GM19238 (cell line): ENCODE measurements at regions not wholly inside any gene's neighbourhood (a gene's known extent, or its start where the extent isn't known, plus 50 kb on each side); places are given as distances from the start of the nearest gene placed in this dataset.

Experiments used
- DNase-seq: peaks from one replicate; pipeline ENCODE4 v3.0.0; 2011; ENCODE audit warnings: low spot score; ENCODE audit not compliant: insufficient read length

DNA sequence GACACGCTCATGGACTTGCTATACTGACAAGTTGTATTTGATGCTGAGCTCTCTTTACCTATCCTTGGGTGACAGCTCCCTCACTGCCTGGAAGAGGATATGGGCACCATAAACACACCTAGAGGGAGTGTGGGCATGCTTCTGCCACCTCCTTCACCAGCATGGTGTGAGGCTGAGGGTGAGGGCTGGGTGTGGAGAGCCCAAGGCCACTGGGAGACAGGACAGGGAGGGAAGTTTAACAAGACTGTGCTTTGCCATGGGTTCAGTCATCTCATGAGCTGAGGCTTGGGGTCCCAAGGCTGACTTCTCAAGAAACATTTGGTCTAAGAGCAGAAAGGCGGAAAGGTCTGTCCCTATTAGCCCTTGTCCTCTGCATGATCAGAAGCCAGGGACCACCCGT is 93.6 kb upstream of the ANKRD55 start:
- no peak for DNase-seq

DNA sequence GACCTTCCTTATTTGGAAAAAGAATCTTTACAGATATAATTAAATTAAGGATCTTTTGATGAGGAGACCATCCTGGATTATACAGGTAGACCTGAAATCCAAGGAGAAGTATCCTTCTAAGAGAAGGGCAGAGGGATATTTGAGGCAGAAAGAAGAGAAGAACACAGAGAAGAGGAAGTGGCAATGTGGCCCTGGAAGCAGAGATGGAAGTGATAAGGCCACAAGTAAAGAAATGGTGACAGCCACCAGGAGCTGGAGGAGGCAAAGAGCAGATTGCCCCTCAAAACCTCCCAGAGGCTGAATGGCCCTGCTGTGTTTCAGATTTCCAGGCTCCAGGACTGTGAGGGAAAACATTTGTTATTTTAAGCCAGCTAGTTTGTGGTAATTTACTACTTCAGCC is 93.0 kb upstream of the ANKRD55 start:
- DNase-seq = no peak

DNA sequence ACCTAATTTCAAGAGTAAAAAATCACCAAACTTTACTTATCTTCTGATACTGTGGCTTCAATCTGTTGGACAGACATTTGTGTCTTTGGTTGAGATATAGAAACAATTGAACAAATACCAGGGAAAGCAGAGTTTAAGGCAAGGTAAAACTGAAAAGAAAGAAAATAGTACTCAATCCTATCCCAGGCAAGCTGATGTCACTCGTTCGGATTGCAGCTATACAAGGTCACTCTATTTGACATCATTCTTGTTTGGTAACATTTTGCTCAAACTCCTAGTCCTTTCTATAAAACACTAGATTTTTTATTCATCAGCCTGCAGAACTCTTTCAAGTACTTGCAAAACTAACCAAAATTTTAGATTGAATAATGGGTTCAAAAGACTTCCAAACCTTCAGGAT is 91.9 kb upstream of the ANKRD55 start:
- no peak for DNase-seq

DNA sequence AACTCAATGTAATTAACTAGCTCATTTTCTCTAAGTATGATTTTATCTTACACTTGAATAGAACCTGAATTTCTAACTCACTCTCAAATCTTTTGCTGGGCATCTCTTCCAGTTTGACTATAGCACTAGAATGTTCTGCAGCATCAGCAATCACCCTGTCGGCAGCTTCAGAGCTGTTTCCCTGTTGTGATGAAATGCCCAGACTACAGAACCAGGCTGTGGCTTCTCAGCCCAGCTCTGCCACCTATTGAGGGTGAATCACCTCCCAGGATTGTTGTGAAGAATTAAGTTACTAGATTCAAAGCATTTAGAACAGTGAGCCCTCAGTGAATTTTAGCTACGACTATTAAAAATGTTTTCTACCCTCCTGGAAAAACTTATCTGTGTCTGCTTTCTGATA is 90.4 kb upstream of the ANKRD55 start:
- DNase-seq = no peak

DNA sequence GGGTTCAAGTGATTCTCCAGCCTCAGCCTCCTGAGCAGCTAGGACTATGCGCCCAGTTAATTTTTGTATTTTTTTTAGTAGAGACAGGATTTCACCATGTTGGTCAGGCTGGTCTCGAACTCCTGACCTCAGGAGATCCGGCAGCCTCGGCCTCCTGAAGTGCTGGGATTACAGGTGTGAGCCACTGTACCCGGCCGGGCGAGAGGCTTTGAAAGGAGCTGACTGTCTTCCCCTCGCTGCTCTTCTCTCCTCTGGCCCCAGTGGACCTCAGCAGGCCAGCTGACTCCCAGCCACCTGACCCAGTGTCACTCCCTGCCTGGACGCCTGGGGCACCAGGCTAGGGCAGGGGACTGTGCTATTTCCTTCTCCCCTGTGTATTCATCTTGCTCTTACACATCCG is 89.5 kb upstream of the ANKRD55 start:
- no peak for DNase-seq

DNA sequence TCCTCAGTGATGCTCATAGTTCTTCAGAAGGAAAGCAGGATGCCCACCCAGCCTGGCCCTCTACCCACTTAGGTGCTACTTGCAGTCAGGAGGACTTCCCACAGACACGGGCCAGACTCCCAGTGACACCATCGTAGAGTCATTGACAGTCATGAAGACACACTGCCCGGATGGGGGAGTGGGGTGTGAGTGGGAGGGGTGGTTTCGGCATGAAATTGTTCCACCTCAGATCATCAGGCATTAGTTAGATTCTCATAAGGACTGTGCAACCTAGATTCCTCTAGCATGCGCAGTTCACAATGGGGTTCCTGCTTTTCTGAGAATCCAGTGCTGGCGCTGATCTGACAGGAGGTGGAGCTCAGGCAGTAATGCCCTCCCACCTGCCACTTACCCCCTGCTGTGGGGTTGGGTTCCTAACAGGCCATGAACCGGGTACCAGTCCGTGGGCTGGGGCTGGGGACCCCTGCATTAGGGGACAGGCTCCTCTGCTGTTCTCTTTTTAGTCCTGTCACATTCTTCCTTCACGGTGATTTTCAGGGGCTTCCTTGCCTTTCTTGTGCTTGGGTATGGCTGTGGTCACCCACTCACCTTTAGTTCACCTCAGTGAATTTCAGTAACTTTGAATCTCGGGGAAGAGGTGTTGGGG is 88.2 kb upstream of the ANKRD55 start:
- DNase-seq = no peak

DNA sequence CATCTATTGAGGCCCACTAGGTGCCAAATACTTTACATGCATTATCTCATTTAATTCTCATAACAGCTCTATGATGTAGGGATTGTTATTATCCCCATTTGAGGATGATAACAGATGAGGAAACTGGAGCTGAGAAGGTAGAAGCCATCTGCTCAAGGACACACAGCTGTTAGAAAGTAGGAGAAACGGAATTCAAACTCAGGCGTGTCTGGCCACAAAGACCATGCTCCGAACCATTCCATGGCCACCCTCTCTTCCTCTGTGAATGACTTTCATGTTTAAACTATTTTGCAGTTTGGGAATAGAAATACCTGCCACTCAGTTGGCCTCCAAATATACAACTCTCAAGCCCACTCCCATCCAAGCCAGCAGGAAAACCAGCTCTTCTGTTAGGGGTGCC is 87.6 kb upstream of the ANKRD55 start:
- no peak for DNase-seq

DNA sequence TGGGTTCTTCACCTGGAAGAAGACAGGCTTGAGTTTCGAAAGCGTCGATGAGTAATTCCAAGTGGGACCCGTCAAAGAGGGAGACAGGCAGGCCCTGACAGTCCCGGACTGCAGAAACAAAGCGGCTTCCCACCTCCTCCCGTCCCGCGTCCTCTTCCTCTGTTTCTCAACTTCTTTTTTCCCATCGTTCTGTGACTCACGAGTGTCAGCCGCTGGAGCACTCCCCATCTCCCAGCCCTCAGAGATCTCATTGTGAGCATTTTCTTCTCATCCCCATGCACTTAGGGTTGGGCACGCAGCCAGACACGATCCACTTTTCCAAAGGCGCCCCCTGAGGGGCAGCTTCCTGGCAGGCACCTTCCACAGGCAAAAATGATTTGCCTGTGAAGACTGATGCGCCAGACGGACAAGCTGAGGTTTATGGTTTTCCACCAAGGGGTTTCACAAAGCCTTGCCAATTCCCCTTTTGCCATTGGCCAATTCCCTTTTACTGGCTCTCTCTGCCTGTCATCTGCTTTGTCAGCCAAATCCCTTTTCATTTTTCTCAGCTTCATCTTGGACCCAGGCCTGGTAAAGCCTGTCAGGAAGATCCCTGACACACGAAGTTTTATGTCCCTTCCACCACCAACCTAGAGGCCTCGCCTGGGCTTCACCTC is 86.5 kb upstream of the ANKRD55 start:
- no peak for DNase-seq

DNA sequence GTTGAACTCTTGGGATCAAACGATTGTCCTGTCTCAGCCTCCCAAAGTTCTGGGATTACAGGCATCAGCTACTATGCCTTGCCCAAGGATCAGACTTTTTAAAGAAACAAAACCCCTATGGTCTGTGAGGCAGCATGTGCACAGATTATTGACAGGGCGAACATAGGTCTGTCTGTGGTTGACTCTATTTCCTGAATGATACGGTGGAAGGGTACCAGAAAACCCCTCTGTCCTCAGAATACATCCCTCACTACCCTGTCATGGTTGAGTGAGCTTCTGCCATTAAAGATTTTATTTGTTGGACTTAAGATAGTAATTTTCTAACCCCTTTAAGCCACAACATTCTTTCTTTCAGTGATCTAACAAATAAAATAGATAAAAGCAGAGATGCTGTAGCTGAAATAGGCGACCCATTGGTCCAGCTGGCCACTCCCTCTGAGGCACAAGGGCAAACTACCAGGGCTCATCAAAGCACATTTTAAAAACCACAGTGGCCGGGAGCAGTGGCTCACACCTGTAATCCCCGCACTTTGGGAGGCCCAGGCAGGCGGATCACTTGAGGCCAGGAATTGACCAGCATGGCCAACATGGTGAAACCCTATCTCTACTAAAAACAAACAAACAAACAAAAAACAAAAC is 84.9 kb upstream of the ANKRD55 start:
- DNase-seq = peak; percentile 17

DNA sequence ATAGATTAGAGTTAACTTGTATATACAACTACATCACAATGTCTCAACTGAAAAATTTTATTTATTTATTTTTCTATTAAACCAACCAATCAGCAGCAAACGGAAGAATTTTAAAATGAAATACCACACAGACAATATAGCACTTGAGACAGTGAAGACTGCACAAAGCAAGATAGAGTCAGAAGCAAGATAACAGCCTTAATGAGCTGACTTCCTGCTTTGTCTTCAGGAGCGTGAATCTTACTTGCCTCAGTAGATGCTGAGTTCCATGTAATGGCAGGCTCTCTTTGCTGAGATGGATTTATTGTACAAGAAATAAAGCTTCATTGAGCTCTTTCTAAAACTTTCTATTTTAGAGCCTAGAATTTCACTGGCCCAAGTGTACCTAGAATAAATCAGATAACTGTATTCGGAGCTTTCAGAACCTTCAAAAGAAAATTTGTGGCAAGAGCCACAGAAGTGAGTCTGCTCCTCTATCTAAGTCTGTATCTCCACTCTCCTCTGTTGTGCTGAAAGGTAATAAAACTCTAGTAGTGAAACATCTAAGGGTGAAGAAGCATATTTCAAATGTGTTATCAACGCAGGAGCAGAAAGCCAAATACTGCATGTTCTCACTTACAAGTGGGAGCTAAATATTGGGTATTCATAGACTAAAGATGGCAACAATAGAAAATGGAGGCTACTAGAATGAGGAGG is 83.3 kb upstream of the ANKRD55 start:
- no peak for DNase-seq

DNA sequence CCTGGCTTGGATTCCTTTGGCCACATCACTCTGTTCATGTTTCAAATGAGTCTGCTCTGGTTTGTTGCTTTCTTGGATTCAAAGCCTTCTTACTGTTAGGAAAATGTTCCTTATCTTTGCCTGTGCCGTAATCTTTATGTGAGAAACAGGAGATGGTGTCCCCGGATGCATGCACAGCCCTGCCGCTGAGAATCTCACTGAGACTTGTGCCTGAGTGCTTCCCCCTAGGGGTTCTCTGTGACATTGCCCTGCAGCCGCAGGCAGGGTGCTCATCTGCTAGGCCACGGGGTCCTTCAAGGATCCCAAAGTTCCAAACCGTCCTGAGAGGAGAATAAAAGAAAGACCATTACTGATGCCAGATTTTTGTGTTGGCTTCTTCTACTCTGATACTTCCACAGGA is 81.4 kb upstream of the ANKRD55 start:
- no peak for DNase-seq

DNA sequence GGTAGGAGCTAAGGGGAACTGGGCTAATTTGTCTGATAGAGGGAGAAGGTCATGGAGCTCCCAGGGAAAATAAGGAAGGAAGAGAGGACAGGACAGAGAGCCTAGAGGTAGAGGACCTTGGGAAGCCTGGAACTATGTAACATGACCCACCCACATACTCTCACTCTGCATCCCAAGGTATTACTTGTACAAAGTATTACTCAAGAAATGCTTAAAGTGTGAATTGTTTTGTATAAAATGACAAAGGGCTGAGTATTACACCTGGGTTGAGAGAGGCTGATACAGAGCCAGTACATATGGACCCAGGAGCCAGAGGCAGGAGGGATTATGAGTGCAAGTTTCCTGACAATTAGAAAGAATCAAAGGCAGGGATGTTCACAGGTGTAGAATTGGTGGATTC is 80.5 kb upstream of the ANKRD55 start:
- no peak for DNase-seq

DNA sequence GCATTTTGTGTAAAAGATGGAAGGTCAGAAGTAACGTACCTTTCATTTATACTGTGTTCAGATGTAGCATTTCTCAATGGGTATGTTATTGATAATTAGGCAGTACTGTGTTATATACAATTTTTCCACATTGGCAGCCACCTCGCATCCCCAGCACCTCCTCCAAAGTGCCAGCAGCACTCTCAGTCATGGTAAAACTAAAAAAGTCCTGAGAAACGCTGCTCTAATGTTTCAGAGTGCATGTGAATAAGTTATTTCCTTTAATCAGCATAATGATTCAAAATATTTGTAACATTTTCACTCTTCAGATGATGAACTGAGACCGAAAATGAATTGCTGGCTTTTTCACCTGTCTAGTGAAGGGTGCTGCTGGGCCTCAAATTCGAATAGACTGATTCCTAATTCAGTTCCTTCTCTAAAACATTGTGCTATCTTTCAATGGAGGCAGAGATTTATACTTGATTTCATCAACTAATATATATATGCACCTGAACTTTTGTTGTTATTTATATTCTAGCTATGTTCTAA is 79.9 kb upstream of the ANKRD55 start:
- no peak for DNase-seq

DNA sequence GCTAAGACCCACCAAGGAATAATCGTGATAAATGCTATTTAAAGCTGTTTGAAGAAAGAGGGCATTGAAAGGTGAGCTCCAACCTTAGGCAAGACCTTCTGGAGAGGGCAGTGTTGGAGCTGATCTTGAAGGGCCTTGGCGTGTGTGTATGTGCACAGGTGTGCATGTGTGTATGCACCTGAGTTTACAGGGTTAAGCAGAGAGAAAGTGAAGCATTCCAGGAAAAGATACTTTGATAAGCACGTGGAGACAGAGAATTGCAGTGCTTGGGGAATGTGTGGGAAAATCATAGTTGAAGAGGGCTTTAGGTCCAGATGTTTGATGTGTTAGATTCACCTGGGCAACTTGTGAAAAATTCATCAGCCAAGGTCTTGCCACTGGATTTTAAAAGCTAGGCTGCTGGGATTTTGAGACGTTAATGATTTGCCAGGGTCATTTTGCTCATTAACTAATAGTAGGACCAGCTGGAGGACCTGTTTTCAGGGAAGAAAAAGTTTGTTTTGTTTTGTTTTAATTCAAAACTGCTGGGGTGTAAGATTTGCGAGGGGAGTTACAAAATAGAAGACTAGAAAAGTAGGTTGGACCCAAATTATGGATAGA is 78.3 kb upstream of the ANKRD55 start:
- DNase-seq = no peak

DNA sequence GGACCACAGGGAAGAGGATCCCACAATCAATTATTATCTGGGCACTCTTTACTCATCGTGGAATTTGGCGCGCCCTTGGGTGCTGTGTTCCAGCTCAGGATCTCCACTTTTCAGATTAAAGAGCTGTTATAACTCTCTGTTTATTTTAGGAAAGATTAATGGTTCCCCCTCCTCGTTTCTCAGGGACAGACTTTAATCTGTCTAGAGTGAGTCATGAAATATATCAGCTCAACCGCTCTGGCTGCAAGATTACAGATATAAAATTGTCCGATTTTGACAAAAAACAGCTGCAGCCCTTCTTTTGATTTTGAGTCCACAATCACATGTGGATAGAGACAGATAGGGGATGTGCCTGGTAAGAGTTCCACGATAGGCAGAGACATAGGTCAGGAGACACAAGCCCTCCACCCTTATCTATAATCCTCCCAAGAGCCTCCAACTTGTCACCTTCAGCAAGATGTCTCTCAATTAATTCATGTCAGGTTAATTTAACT is 77.6 kb upstream of the ANKRD55 start:
- no peak for DNase-seq

DNA sequence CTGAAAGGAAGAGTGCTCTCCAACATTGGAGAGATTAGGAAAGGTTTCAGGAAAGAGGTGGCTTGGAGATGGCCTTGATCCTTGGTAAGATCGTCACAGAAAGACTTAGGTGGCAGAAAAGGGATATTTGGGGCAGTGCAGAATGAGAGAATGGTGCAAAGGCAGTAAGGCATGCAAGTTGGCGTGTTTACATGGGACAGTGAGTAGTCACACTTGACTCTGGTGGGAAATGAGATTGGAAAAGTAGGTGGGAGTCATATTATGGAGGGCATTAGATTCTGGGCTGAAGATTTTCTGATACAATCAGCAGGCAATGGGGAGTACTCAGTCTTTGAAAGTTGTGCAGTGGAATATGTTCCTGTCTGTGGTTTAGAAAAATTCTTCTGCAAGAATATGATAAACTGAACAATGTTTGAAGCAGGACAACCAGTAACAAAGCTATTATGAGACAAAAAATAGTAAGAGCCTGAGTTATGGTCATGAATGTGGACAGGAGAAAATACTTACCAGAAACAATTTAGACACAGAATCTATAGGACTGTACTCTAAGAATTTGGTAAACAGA is 76.2 kb upstream of the ANKRD55 start:
- no peak for DNase-seq

DNA sequence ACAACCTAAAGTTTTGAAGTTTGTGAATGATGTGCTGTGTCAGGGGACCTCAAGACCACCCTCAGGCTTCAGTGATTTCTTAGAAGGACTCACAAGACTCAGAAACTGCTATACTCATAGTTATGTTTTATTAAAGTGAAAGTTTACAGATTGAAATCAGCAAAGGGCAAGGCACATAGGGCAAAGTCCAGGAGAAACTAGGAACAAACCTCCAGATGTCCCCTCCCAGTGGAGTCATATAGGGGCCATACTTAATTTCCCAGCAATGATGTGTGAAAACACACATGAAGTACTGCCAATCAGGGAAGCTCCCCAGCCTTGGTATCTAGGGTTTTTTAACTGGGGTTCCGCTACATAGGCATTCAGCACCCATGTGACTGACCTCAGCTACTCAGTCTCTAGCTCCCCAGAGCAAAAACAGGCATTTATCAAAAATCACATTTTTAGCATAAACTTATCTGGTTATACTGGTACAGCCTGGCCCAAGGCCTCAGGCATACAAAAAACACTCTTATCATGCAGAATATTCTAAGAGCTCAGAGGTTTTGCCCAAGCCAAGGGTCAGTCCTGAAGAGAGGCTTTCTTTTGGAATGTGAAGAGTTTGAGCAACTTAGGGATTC is 74.7 kb upstream of the ANKRD55 start:
- no peak for DNase-seq

DNA sequence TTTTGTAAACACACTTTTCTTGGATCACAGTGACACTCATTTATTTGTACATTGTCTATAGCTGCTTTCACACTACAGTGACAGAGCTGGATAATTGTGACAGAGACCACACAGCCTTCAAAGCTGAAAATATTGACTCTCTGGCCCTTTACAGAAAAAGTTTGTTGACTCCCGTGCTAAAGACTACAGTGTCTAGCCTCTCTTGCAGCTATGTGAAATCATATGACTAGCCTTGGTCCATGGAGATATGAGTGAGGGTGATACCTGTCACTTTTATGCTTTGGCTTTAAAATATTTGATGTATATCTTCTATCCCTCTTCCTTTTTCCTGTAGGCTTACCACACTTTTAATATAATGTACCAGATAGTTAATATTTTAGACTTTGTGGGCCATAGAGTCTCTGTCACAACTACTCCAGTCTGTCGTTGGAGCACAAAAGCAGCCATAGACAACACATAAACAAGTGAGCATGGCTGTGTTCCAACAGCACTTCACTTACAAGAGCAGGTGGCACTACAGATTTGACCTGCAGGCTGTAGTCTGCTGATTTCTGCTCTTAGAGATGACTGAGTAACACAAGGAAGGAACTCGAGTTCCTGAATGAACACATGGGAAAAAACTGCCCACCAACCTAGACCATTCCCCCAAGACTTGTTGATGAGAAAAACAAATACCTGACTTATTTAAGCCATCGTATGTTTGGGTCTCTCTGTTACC is 73.5 kb upstream of the ANKRD55 start:
- no peak for DNase-seq

DNA sequence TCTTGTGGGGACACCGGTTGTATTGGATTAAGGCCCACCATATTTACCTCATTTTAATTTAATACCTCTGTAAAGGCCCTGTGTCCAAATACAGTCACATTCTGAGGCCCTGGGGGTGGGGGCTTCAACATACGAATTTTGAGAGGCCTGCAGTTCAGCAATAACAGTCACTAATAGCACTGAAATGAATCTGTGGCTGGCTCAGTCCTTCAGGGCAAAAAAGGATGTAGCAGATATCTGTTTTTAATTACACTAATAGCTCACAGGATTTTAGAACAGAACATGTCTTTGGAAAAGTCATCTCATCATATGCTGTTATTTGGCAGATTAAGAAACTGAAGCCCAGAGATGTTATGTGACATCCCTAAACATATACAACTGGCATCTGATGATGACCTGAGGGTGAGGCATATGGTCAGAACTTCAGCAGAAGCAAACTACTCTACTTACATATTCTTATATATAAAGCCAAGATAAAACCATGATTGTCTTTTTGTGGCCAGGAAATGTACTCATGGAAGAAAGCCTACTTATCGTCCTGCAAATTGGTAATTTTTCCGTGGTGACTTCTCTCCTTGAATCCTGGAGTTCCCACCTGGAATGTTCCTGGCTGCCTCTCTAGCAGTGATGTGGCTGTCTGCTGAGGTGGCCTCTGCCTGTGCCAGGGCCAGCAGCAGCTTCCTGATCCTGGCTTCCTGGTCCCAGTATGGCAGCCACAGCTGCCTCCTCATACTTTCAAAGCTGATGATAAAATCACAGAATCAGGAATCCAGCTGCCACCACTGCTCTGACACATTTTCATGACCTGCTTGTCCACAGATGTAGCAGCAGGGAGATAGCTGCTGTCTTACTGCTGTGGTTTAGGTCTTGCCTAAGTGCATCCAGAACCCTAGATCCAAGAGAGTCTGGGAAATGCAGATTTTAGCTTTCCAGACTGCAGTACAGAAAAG is 72.1 kb upstream of the ANKRD55 start:
- DNase-seq = no peak
